SH-SY5Y (cell line): ENCODE measurements at regions not wholly inside any gene's neighbourhood (a gene's known extent, or its start where the extent isn't known, plus 50 kb on each side); places are given as distances from the start of the nearest gene placed in this dataset.

Experiments used
- GATA2 ChIP-seq: IDR thresholded peaks from 2 replicates; pipeline ENCODE4 v1.6.1; 2011; ENCODE audit warnings: mild to moderate bottlenecking, low read depth, low read length
- GATA3 ChIP-seq: IDR thresholded peaks from 2 replicates; pipeline ENCODE4 v1.6.1; 2011; ENCODE audit warnings: low read depth, mild to moderate bottlenecking, low read length, moderate library complexity

DNA sequence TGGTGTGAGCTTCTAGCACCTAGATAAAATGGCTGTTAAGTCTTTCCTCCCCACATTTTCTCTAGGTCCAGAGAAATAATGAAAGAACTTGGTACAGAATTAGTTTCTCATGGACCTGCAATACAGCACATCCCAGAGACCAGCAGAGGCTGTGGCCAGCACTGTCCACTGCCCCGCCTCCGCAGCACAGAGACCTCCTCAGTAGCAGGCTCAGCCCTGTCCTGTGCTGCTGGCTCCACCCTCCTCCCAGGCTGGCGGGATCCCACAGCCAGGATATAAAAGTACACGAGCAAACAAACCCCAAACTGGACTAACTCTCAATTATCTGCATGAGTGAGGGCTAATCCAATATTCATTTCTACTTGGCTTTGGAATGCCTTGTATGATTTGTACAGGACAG, 401.5 kb downstream of the RPS6KC1 start:
- TF ChIP-seq GATA2 (no peak), GATA3 (no peak)

DNA sequence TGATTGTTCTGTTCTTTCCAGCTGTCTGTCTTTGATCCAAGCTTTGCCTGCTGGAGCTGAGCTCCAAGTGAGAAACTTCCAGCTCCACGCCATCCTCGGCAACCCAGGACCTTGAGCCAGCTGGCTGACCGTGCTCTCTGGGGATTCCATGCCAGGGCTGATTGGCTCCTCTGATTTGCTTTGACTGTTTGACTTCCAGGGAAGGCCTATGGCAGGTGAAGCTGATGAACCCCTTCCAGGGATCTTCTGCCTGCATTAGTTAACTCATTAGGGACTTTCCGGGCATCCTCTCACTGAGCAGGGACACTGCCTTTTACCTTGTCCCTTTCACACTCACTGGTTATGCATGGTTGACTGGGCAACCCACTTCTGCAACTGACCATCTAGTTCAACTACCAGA, 406.1 kb downstream of the RPS6KC1 start:
- TF ChIP-seq GATA2 (no peak), GATA3 (no peak)

DNA sequence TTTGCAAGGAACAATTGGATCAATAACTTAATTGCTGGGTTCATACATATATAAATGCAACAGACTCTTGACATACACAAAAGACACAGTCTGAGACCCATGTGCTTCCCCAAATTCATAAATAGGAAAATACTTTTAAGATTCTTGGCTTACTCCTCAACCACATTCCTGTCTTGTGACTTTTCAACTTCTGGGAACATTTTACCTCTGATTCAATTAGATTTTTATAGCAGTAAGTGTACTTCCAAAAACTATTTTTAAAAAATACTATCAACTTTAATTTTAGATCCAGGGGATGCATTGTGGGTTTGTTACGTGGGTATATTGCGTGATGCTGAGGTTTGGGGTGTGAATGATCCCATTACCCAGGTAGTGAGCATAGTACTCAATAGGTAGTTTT, 406.7 kb downstream of the RPS6KC1 start:
- TF ChIP-seq GATA2, result no peak

DNA sequence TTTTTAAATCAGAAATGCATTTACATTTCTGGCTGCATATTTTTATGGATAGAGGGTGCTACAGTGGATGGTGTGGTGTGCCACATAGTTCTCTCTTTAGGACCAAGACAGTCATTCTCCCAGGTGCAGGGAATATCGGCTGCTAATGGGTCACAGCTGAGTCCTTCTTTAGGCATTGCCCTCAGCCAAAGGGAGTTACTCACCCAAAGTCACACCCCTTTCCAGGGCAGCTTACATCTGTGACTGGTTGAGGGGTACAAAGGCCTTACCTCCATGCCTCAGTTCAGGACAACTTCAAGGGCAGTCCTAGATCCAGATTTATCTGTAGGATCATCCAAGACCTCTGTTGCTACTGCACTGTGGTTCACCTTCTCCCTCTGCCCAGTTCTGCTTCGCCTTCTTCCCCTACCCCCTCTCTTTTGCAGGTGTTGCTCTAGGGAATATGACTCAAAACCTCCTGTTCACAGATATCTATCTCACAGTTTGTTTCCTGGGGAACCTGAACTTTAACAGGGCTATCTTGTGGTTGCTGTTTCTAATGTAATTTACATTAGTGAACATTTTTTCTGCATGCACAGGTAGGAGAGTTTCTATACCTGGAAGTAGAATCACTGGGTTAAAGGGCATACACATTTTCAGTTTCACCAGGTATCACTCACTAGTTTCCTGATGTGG, 413.9 kb downstream of the RPS6KC1 start:
- no peak for TF ChIP-seq GATA3
- TF ChIP-seq GATA2, result no peak

- TF ChIP-seq GATA3, result peak; percentile 38
- peak; percentile 14; the same call in 1 of the 2 replicates for TF ChIP-seq GATA2
These were observed 415.5 kb downstream of the RPS6KC1 start for GRCh38 chr1:213466541-213466940.

- TF ChIP-seq GATA2 (no peak), GATA3 (no peak)
These were observed 423.0 kb downstream of the RPS6KC1 start for GRCh38 chr1:213474054-213474453.

DNA sequence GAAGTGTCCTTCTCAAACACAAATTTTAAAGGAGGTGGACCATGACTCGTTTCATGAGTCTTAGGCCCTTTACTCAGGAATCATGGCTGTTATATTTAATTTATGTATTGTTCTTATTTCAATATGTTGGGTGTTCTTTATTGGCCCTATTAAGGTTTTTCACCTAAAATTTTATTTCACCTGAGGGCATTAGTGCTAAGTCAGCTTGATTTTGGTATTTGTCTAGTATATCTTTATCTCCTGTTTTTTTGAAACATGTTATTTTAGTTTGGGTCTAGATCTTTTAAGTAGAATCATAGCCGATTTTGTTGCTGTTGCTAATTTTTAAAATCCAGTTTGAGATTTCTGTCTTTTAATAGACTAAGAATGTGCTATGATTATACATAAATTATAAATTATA, 430.4 kb downstream of the RPS6KC1 start:
- no peak for TF ChIP-seq GATA2
- TF ChIP-seq GATA3, result no peak

- TF ChIP-seq GATA2 (no peak), GATA3 (no peak)
These were observed 433.3 kb downstream of the RPS6KC1 start for GRCh38 chr1:213484333-213484732.

DNA sequence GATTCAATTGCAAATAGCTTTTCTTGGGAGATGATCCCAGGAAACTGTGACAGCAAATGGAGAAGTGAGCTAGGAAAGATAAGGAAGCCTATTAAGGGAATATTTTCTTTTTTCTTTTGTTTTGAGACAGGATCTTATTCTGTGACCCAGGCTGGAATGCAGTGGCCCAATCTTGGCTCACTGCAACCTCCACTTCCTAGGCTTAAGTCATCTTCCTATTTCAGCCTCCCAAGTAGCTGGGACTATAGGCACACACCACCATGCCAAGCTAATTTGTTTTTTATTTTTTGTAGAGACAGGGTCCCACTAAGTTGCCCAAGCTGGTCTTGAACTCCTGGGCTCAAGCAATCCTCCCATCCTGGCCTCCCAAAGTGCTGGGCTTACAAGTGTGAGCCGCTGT, 433.7 kb downstream of the RPS6KC1 start:
- TF ChIP-seq GATA3 (no peak), GATA2 (no peak)

GRCh38 chr1:213486488-213486887, 435.4 kb downstream of the RPS6KC1 start:
- no peak for TF ChIP-seq GATA3
- TF ChIP-seq GATA2, result no peak

DNA sequence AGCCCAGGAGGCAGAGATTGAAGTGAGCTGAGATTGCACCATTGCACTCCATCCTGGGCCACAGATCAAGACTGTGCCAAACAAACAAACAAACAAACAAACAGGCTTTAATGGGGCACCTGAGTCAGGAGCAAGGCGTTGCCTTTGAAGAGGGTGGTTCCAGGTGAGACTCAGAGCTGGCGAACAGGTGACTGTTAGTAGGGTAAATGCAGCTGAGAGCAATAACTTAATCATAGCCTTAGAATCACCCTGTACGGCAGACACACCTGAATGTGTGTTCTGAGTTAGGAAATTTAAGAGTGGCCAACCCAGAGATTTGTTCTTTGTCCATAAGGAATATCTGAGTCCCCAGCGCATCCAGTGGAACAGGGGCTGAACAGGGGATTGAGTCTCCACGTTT, 440.4 kb downstream of the RPS6KC1 start:
- TF ChIP-seq GATA2 (no peak), GATA3 (no peak)

GRCh38 chr1:213492161-213493041, 441.4 kb downstream of the RPS6KC1 start:
- no peak for TF ChIP-seq GATA2
- no peak for TF ChIP-seq GATA3

GRCh38 chr1:213499444-213499843, 448.4 kb downstream of the RPS6KC1 start:
- TF ChIP-seq GATA3, result no peak
- TF ChIP-seq GATA2, result no peak

DNA sequence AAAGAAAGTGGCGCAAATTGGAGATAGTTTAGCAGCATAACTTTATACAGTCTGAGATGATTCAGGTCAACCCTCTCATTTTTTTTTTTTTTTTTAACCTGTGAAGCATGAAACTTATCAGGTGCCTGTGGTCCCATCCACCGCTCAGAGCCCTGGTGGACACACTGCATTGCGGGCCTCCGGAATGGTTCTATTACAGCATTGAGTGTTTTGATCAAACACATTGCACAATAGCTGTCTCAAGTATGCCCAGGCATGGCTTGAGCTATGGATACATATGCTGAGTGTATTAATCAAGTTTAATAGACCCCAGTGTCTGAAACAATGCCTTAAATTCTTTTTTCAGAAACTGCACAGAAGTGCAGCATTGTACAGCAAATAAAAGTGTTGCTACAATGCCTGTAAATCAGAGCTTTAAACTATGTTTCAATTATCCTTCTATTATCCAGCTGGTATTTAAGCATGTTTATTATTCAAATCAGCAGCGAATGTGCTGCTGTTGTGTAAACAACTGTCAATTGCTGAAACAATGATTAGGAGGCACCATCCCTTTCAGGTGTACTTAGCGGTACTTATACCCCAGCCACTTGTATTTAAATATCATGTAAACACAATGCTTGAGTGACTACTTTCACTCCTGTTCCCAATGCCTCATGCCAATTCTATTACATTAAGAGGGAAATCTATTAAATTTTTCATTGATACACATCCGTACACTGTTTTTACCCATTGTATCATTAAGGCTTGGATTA, 456.6 kb downstream of the RPS6KC1 start:
- TF ChIP-seq GATA2, result no peak
- TF ChIP-seq GATA3, result no peak
